GM18502 (cell line): ENCODE measurements at regions not wholly inside any gene's neighbourhood (a gene's known extent, or its start where the extent isn't known, plus 50 kb on each side); places are given as distances from the start of the nearest gene placed in this dataset.

ENCODE experiments used
- ATAC-seq: cut with Tn5 transposase; IDR thresholded peaks from one replicate; pipeline ENCODE4 v1.9.1; 2021; ENCODE audit warnings: mild to moderate bottlenecking; ENCODE audit not compliant: unreplicated experiment, poor library complexity

DNA sequence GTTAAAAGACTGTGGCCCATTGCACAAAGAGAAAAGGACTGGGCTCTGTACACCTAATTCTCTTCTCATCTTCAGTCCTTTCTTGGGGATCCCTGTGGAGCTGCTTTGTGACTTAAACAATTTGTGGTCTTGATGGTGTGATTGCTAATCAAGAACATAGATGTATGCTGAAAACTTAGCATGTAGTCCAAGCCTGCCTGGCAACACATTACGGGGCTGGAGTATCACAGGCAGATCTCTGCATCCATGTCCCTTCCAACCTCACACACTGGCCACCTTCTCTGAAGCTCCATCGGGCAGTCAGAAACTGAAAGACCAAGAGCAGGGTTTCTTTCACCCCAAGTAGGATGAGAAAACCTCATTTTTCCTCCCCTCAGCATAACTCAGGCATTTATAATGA, 69.6 kb upstream of the ARGLU1 start:
- no peak for ATAC-seq

DNA sequence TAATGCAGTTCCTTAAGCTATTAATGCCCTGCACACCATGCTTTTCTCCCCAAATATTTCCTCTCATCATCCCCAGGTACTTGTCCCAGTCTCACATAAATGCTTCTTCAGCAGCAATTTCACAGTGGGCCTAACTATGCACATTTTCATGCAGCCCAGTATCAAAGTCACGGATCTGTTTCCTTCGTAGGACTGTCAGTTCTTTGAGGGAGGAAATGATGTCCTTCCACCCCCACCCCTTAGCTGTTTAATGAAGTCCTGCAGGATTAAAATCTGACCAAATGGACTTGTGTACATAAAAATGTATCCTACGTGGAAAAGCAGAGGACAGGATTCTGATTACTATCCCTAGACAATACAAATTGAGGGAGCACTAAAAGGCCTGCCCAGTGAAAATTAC, 68.6 kb upstream of the ARGLU1 start:
- no peak for ATAC-seq

DNA sequence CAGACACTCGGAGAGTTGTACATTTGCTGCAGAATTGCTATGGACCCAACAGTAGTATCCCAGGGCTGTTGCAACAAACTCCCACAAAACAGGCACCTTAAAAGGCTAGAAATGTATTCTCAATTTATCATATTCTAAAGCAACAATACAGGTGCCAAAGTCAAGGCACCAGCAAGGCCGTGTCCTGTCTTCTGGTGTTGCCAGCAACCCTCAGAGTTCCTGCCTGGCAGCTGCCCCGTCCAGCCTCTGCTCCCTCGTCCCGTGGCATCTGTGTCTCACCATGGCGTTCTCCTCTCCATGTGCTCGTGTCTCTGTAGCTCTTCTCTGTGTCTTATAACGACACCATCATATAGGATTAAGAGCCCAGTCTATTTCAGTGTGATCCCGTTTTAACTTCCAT, 67.7 kb upstream of the ARGLU1 start:
- ATAC-seq: no peak

DNA sequence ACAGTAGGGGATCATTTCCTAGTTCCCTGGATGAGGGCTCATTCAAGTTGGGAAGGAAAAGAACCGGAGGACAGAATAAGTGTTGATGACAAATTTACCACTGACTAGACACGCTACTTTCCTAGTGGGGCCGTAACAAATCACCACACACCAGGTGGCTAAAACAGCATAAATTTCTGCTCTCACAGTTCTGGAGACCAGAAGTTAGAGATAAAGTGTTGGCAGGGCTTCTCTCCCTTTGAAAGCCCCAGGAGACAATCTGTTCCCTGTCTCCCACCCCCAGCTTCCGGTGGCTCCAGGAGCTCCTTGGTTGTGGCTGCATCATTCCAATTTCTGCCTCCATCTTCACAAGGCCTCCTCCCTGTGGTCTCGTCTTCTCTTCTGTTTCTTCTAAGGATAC, 65.4 kb upstream of the ARGLU1 start:
- ATAC-seq: no peak

DNA sequence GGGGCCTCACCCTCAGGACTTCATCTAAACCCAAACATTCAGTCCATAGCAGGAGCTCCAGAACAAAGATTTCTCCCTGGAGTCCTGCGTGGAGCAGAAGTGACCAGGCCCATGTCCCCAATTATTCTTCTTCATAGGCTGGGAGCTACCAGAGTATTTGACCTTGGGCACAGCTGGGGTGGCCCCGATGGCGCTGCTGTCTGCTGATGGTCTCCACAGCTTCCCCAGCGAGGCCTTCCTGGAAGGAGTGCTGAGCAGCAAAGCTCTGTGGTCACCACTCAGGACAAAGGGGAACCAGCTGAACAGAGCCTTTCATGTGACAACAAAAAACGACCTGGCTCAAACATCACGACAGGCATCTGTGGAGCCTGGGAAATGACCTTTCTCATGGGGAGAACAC, 62.7 kb upstream of the ARGLU1 start:
- ATAC-seq: no peak

DNA sequence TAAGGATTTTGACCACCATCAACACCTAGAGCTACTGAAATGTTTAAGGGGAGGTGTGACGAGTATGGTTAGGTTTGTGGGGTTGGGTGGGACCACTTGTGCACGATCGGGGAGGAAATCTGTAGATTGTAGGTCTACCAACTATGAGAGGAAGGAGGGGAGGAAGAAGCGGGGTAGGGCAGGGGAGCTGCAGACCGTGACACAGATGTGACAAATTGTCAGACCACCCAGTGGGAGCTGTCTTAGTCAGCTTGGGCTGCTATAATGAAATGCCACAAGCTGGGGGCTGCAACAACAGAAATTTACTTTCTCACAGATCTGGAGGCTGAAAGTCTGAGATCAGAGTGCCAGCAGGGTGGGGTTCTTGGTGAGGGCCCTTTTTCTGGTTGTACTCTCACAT, 62.2 kb upstream of the ARGLU1 start:
- no peak for ATAC-seq

DNA sequence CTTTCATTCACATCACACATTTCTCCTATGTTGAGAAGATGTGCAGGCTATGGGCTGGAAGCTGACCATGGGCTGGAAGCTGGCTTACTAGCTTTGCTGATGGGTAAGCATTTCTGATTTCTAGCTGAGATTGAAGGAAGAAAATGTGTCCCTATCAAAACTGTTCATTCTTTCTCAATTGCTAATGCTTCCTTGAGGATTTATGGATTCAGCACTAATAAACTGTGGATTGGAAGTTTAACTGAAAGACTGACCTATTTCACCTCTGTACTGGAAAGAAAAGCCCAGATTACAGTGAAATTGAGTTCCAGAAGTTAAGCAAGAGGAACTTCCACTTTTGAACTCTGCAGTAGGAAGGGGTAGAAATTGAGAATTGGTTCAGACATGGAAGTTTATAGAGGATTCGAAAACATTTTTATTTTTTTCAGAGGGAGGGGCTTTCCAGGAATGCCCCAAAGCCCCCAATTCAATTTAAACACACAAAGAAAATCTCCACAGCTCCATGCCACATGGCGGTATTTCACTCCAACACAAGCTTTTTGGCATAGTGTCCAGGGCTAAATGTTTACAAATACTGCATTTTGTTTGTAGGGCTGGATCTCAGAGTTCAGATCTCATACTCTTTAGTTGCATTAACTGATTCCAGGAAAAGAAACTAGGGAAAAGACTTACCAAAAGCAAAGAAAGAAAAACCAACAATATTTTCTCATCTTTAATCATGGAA, 61.2 kb upstream of the ARGLU1 start:
- ATAC-seq: no peak

DNA sequence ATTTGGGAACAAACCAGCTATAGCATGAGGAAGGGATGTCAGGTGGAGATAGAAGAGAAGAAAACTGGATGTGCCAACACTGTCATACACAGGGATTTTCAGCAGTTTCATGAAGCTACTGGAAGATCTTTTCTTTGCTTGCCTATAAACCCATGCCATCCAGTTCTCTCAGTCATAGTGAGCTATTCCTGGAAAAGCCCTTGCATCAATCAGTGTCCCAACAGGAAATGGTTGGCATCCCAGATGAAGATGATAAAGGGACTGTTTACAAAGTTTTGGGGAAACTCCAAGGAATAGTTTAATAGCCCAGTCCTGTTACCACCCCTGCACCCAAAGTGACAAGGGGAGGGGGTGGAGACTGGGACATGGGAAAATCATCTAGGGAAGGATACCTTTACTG, 58.5 kb upstream of the ARGLU1 start:
- no peak for ATAC-seq

DNA sequence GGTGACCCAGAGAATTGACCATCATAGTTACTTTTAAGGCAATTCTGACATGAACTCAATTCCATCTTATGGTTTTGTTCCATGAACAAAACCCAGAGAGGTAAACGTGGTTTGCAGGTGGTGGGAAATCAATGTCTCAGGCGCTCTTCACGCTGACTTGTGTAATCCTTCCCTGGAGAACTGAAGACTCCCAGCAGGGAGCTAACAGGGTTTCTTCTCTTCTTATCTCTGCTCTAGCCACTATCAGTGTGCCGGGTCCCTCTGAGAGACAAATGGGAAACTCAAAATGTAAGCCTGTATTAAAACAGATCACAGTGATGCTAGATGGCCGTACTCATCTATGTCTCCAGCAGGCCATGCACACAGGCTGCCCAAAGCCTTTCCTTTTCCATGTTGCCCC, 57.6 kb upstream of the ARGLU1 start:
- no peak for ATAC-seq

DNA sequence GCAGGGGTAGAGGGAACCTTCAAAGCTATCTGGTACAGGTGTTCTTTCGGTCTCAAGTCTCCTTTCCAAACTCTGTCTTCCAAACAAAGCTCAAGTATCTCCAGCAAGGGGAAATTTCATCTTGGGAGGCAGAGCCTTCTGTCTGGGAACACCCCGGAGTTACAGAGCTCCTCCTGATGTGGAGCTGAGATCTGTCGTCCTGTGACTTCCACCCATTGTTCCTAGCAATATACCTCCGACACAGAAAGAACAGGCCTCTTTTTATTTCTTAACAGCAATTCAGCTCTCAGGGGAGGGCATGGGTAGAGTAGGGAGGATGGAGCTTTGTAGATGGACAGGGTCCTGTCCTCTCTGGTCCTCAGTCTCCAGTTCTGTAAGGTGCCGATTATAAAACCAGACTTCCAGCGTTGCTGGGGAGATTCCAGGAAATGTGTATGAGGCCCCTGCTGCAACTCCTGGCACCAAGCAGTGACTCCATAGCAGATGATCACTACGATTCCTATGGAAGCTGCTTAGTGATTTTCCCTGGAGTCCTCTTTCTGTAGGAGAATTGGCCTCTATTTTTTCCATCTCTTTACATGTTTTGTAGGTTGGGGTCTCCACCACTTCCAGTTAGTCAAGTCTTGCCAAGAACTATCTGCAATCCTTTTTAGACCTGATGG, 56.0 kb upstream of the ARGLU1 start:
- no peak for ATAC-seq

DNA sequence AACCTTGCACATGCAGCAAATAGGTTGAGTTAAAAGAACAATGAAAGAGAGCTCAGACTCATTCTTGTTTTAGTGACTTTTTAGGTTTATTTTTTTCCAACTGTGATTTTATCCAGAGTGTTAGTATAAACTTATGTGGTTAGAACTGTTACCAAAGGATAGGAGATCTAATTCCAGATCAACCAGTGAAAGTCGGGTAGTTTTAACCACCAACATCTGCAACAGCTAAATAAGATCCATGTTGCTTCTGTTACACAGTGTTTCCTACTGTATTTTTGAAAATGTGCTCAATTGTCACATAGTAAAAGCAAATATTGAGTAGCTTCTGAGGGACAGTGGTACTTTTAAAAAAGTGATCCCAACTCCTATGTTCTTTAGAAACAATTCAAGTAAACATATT, 53.9 kb upstream of the ARGLU1 start:
- no peak for ATAC-seq

DNA sequence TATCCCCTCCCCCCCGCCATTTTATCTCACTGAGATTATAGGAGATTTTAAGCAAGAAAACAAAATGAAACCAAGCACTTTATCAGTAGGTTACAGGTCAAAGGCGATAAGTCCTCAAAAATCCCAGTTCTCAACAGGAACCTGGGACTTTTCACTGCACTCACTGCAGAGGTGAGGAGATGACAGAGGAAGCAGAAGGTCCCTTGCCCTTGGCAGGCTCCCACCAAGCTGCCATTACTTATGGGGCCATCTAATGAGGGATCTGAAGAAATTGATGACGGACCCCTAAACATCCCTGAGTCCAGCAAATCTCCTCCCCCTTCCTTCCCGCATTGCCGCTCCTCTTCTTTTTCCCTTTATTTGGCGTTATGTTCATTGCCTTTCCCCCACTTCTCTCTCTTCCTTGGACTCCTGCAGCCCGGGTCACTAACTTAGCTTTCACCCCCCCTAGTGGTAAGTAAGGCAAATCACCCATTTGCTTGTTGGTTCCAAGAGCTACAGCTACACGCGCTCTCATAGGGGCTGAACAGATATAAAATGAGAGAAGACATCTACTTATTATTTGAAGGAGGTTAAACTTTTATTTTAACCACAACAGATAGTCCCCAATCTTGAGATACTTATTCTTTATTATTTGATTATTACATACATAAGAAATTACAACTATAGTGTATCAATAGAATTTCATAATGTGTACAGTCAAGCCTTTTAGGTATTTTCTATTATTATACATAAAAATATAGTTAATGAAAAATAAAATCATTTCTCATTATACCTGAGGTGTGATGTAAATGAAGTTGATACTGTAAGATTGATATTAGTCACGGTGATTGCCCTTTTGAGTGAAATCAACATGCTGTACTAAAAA, 52.0 kb upstream of the ARGLU1 start:
- peak; percentile 99 for ATAC-seq
